Naive thymus-derived CD4-positive, alpha-beta T cell (primary cell): ENCODE measurements at regions not wholly inside any gene's neighbourhood (a gene's known extent, or its start where the extent isn't known, plus 50 kb on each side); places are given as distances from the start of the nearest gene placed in this dataset.

Experiments used
- ATAC-seq: fragments of 150-1000 bp; cut with Tn5 transposase; 2 replicates; pipeline ENCODE4 v1.10.0; 2021; ENCODE audit warnings: mild to moderate bottlenecking, moderate library complexity
- CTCF ChIA-PET: fragments of 350-600 bp; sonication (Branson Sonifier 250); formaldehyde crosslinking; loops from one replicate; lab custom pipeline; 2021; ENCODE audit warnings: antibody characterized with exemption; lab: Charles Lee
- POLR2A ChIA-PET: fragments of 350-600 bp; sonication (Branson Sonifier 250); formaldehyde crosslinking; loops from one replicate; lab custom pipeline; 2021; ENCODE audit warnings: antibody characterized with exemption, inconsistent platforms; lab: Charles Lee
- DNase-seq, 9 donors: peaks; one replicate each; pipeline versions ENCODE4 v3.0.0 to v3.0.0-alpha.2; 2020 to 2022; ENCODE audit warnings: mixed read lengths in 1 of 9
- H3K27ac ChIP-seq: one replicate; pipeline ENCODE4 v1.7.0; 2013; ENCODE audit warnings: mild to moderate bottlenecking, low read depth, low read length, moderate library complexity
- H3K27me3 ChIP-seq, 2 donors: one replicate each; pipeline ENCODE4 v1.7.0; 2013; ENCODE audit warnings: low read length in 2 of 2, mild to moderate bottlenecking in 2 of 2, moderate library complexity in 2 of 2; ENCODE audit not compliant: control insufficient read depth in 2 of 2, insufficient read depth in 2 of 2
- H3K36me3 ChIP-seq, 3 experiments: 1 replicate in 2 of 3; 2 replicates in 1 of 3; pipeline ENCODE4 v1.7.0; 2013; ENCODE audit warnings: low read length in 3 of 3, mild to moderate bottlenecking in 3 of 3, moderate library complexity in 1 of 3; ENCODE audit not compliant: insufficient read depth in 3 of 3, control insufficient read depth in 2 of 3
- H3K4me1 ChIP-seq, 2 donors: one replicate each; pipeline ENCODE4 v1.7.0; 2013; ENCODE audit warnings: low read length in 2 of 2, mild to moderate bottlenecking in 2 of 2, moderate library complexity in 1 of 2; ENCODE audit not compliant: control insufficient read depth in 2 of 2, insufficient read depth in 2 of 2
- H3K4me3 ChIP-seq: 2 replicates; pipeline ENCODE4 v1.7.0; 2013; ENCODE audit warnings: mild to moderate bottlenecking, low read length
- H3K9me3 ChIP-seq, 3 experiments: 1 replicate in 2 of 3; 2 replicates in 1 of 3; pipeline ENCODE4 v1.7.0; 2013; ENCODE audit warnings: low read length in 3 of 3; ENCODE audit not compliant: control insufficient read depth in 2 of 3
- H3K27ac Mint-ChIP-seq, 9 donors: one replicate each; pipeline ENCODE4 v1.8.0; 2020 to 2022; ENCODE audit warnings: mixed read lengths in 9 of 9, mild to moderate bottlenecking in 8 of 9, moderate library complexity in 5 of 9, inconsistent platforms in 2 of 9
- H3K27me3 Mint-ChIP-seq, 5 donors: one replicate each; pipeline ENCODE4 v1.8.0; 2021 to 2022; ENCODE audit warnings: mixed read lengths in 5 of 5, mild to moderate bottlenecking in 1 of 5
- H3K36me3 Mint-ChIP-seq, 5 donors: one replicate each; pipeline ENCODE4 v1.8.0; 2020 to 2022; ENCODE audit warnings: mixed read lengths in 5 of 5, mild to moderate bottlenecking in 3 of 5, inconsistent platforms in 1 of 5
- H3K4me1 Mint-ChIP-seq, 7 donors: one replicate each; pipeline ENCODE4 v1.8.0; 2020 to 2022; ENCODE audit warnings: mixed read lengths in 7 of 7, mild to moderate bottlenecking in 3 of 7, inconsistent platforms in 1 of 7
- H3K4me3 Mint-ChIP-seq, 10 donors: one replicate each; pipeline ENCODE4 v1.8.0; 2020 to 2022; ENCODE audit warnings: mild to moderate bottlenecking in 10 of 10, mixed read lengths in 10 of 10, moderate library complexity in 6 of 10, inconsistent platforms in 2 of 10
- H3K9me3 Mint-ChIP-seq, 11 donors: one replicate each; pipeline ENCODE4 v1.8.0; 2020 to 2022; ENCODE audit warnings: mixed read lengths in 11 of 11, mild to moderate bottlenecking in 4 of 11, inconsistent platforms in 1 of 11, moderate library complexity in 1 of 11
- intact Hi-C, 2 donors: fragments of 100-400 bp; cut with micrococcal nuclease; formaldehyde crosslinking; loops; one replicate each; pipeline ENCODE4 v1.15.1; 2023

DNA sequence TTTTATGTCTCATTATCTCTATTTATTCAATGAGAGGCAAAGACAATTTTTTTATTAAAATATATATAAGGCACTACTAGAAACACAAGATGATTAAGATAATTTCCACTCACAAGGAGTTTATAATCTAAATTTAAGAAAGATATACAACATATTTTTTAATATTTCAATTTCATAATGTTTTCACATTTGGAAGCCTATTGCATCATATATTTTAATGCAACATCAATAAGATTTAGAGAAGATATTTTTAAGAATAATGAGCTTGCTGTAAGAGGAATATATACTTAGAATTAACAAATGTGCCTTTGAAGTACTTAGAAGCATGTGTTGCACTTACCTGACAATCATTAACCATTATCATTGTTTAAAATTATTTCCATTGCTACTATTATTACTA, 597.7 kb upstream of the BTBD3 start:
- peaks cover 0 to 25% (median 9%) of the 10 kb centered on the region in 11 donors for H3K9me3 Mint-ChIP-seq
- no peaks in the 10 kb centered on the region for H3K4me1 Mint-ChIP-seq
- Histone ChIP-seq H3K4me1 (no peaks in the 10 kb centered on the region), H3K36me3 (no peaks in the 10 kb centered on the region), H3K27ac (no peak overlapping the region), H3K27me3 (no peaks in the 10 kb centered on the region), H3K9me3 (no peaks in the 10 kb centered on the region), H3K4me3 (no peak overlapping the region)
- H3K27ac Mint-ChIP-seq = no peak overlapping the region
- no peak overlapping the region for H3K4me3 Mint-ChIP-seq
- intact Hi-C loops = no loop called here
- ChIA-PET CTCF (no interaction called here), POLR2A (interaction anchor here (0.6 kb wide), 1 partner anchor 20 kb away, joined by 3 read pairs; no protein-coding TSS in a partner anchor)
- DNase-seq (no peak), ATAC-seq (no peak)
- no peaks in the 10 kb centered on the region for H3K27me3 Mint-ChIP-seq
- H3K36me3 Mint-ChIP-seq = no peaks in the 10 kb centered on the region

DNA sequence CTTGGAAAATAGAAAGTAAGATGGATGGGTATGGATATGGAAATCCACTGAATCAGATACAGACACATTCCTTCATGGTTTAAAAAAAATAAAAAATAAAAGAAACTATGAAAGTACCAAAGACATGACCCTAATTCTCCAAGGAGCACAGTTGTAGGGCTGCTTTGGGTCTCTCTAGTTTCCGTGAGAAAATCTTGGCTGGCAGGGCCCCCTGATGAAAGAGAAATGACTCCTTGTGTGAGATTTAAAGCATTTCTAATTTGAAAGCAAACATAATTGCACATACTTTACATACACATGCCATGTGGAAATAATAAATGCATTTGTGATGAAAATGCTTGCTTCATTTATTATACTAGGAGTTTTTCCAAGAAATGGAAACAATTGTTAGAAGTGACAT, 593.9 kb upstream of the BTBD3 start:
- intact Hi-C loops = no loop called here
- DNase-seq = no peak

DNA sequence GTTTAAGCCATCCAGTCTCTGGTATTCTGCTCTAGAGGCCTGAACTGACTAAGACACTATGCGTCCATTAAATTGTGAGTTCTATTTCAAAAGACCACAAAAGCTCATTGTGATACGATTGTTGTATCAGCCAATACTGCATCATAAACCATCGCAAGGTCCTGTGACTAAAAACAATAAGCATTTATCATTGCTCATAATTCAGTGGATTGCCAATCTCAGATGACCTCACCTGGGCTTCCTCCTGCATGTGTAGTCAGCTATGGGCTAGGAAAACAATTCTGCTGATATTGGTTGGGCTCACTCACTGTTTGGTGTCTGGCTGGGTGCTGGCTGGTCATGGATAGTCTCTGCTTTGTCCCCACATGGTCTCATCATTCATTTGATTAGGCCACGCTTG, 592.7 kb upstream of the BTBD3 start:
- H3K27me3 Mint-ChIP-seq = no peaks in the 10 kb centered on the region
- intact Hi-C loops = no loop called here
- H3K27ac Mint-ChIP-seq = no peak overlapping the region
- H3K36me3 Mint-ChIP-seq = no peaks in the 10 kb centered on the region
- CTCF ChIA-PET = no interaction called here
- peaks cover 0 to 36% (median 9%) of the 10 kb centered on the region in 11 donors for H3K9me3 Mint-ChIP-seq
- H3K27ac ChIP-seq = no peak overlapping the region
- H3K27me3 ChIP-seq = no peaks in the 10 kb centered on the region
- no peak overlapping the region for H3K4me3 Mint-ChIP-seq
- H3K9me3 ChIP-seq = peaks cover 0 to 5% (median 0%) of the 10 kb centered on the region in 3 experiments
- POLR2A ChIA-PET = no interaction called here
- H3K36me3 ChIP-seq = no peaks in the 10 kb centered on the region
- DNase-seq (no peak), ATAC-seq (no peak)
- H3K4me1 Mint-ChIP-seq = no peaks in the 10 kb centered on the region
- H3K4me3 ChIP-seq = no peak overlapping the region
- H3K4me1 ChIP-seq = no peaks in the 10 kb centered on the region

More for the DNA sequence above, 593.9 kb upstream of the BTBD3 start:
- ATAC-seq = no peak
- Mint-ChIP-seq H3K27me3 (no peaks in the 10 kb centered on the region), H3K4me1 (no peaks in the 10 kb centered on the region), H3K36me3 (no peaks in the 10 kb centered on the region), H3K27ac (no peak overlapping the region), H3K9me3 (peaks cover 0 to 34% (median 9%) of the 10 kb centered on the region in 11 donors), H3K4me3 (no peak overlapping the region)
- H3K27me3 ChIP-seq = no peaks in the 10 kb centered on the region
- no peaks in the 10 kb centered on the region for H3K36me3 ChIP-seq
- ChIA-PET CTCF (no interaction called here), POLR2A (no interaction called here)
- peaks cover 0 to 5% (median 0%) of the 10 kb centered on the region in 3 experiments for H3K9me3 ChIP-seq
- no peak overlapping the region for H3K4me3 ChIP-seq
- H3K4me1 ChIP-seq = no peaks in the 10 kb centered on the region
- H3K27ac ChIP-seq = no peak overlapping the region

DNA sequence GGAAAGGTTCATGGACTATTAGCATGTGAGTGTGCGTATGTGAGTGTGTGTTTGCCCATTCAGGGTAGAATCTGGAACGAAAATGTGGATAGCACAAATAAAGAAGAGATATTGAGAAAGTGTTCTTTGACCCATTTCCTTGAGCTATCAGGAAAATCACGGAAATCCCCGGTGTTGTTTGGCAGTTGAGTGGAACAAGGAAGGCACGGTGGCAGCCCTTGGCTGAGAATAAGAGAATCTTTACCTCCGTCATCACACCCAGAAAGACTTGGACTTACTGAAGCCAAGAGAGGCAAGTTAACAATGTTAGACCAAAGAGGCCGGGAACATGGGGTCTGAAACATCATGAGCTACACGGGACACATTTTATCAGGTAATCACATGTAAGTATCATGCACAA, 588.9 kb upstream of the BTBD3 start:
- Mint-ChIP-seq H3K4me3 (no peak overlapping the region), H3K36me3 (peaks cover 0 to 4% (median 0%) of the 10 kb centered on the region in 5 donors), H3K27me3 (peaks cover 0 to 7% (median 0%) of the 10 kb centered on the region in 5 donors), H3K9me3 (peaks cover 0 to 27% (median 4%) of the 10 kb centered on the region in 11 donors), H3K27ac (no peak overlapping the region), H3K4me1 (no peaks in the 10 kb centered on the region)
- ChIA-PET CTCF (no interaction called here), POLR2A (no interaction called here)
- intact Hi-C loops = no loop called here
- DNase-seq (no peak), ATAC-seq (no peak)
- H3K36me3 ChIP-seq = no peaks in the 10 kb centered on the region
- H3K27ac ChIP-seq = no peak overlapping the region
- H3K4me3 ChIP-seq = no peak overlapping the region
- no peaks in the 10 kb centered on the region for H3K27me3 ChIP-seq
- peaks cover 0 to 5% (median 0%) of the 10 kb centered on the region in 3 experiments for H3K9me3 ChIP-seq
- H3K4me1 ChIP-seq = no peaks in the 10 kb centered on the region

DNA sequence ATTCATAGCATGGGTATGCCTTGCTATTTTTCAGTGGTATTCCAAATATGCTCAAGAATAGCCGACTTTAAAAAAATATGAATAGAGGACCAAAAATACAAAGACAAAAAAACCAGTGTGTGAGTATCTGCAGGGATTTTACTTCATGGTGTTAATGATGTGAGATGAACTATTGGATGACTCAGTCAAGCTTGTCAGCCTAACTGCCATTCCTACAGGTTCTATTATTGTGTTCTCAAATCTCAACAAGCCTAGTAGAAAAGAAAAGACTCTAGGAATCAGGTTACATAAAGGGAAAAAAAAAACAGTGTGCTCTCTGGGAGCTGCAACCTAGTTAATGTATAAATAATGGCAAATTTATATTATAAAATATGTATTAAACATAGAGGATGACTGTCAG, 588.4 kb upstream of the BTBD3 start:
- H3K27me3 ChIP-seq = no peaks in the 10 kb centered on the region

DNA sequence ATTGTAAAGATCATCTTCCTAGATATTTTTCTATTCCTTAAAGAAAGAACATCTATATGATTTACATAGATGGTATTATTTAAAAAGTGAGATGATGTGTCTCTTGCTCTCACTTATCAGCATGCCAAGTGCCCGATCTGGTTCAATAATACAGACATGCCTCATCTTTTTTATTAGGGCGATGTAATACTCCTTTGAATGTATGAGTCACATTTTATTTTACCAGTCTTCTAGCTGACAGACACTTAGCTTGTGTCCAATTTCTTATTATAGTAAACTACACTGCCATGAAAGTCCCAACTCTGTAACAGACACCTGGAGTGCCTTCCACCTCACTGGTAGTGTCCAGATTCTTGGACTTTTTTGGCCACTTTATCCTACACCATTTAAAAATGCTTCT, 586.6 kb upstream of the BTBD3 start:
- intact Hi-C loops = no loop called here

More for the DNA sequence above, 588.4 kb upstream of the BTBD3 start:
- intact Hi-C loops = no loop called here
- no peak for DNase-seq
- ATAC-seq = no peak
- Mint-ChIP-seq H3K9me3 (peaks cover 0 to 27% (median 4%) of the 10 kb centered on the region in 11 donors), H3K27me3 (peaks cover 0 to 7% (median 0%) of the 10 kb centered on the region in 5 donors), H3K4me3 (no peak overlapping the region), H3K4me1 (no peaks in the 10 kb centered on the region), H3K36me3 (peaks cover 0 to 4% (median 0%) of the 10 kb centered on the region in 5 donors), H3K27ac (no peak overlapping the region)
- no peak overlapping the region for H3K27ac ChIP-seq
- ChIA-PET CTCF (no interaction called here), POLR2A (no interaction called here)
- no peaks in the 10 kb centered on the region for H3K4me1 ChIP-seq
- no peak overlapping the region for H3K4me3 ChIP-seq
- H3K9me3 ChIP-seq = peaks cover 0 to 5% (median 0%) of the 10 kb centered on the region in 3 experiments
- no peaks in the 10 kb centered on the region for H3K36me3 ChIP-seq

DNA sequence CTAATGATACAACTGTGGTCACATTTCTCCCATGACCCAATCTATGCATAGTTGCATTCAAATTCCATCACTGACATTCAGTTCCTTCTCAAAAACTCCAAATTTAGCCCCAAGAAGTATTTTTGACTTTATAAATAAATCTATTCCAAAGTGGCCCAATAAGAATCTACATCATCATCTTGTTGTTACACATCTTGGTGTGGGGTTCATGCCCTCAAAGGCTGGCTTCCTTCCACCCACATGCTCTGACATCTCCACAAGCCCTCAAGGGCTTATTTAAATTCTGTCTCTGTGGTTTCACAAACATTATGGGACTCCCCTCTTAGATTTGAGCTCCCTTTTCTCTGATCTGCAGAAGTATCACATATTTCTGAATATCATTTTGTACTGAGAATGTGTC, 585.3 kb upstream of the BTBD3 start:
- no peaks in the 10 kb centered on the region for H3K36me3 ChIP-seq
- Mint-ChIP-seq H3K27me3 (peaks cover 0 to 7% (median 0%) of the 10 kb centered on the region in 5 donors), H3K9me3 (peaks cover 0 to 16% (median 4%) of the 10 kb centered on the region in 11 donors), H3K36me3 (peaks cover 0 to 4% (median 0%) of the 10 kb centered on the region in 5 donors), H3K27ac (no peak overlapping the region), H3K4me3 (no peak overlapping the region), H3K4me1 (no peaks in the 10 kb centered on the region)
- POLR2A ChIA-PET = no interaction called here
- DNase-seq = no peak
- H3K4me3 ChIP-seq = no peak overlapping the region
- no peaks in the 10 kb centered on the region for H3K4me1 ChIP-seq
- intact Hi-C loops = no loop called here
- CTCF ChIA-PET = no interaction called here
- no peak for ATAC-seq
- no peaks in the 10 kb centered on the region for H3K27me3 ChIP-seq
- H3K27ac ChIP-seq = no peak overlapping the region
- peaks cover 0 to 5% (median 0%) of the 10 kb centered on the region in 3 experiments for H3K9me3 ChIP-seq

More for the DNA sequence above, 586.6 kb upstream of the BTBD3 start:
- Mint-ChIP-seq H3K27ac (no peak overlapping the region), H3K4me1 (no peaks in the 10 kb centered on the region), H3K9me3 (peaks cover 0 to 17% (median 4%) of the 10 kb centered on the region in 11 donors), H3K4me3 (no peak overlapping the region), H3K36me3 (peaks cover 0 to 4% (median 0%) of the 10 kb centered on the region in 5 donors), H3K27me3 (peaks cover 0 to 7% (median 0%) of the 10 kb centered on the region in 5 donors)
- DNase-seq (no peak), ATAC-seq (no peak)
- Histone ChIP-seq H3K4me3 (no peak overlapping the region), H3K9me3 (peaks cover 0 to 5% (median 0%) of the 10 kb centered on the region in 3 experiments), H3K27ac (no peak overlapping the region), H3K27me3 (no peaks in the 10 kb centered on the region), H3K36me3 (no peaks in the 10 kb centered on the region), H3K4me1 (no peaks in the 10 kb centered on the region)
- CTCF ChIA-PET = no interaction called here
- POLR2A ChIA-PET = no interaction called here
